ENCODE measurements at regions not wholly inside any gene's neighbourhood (a gene's known extent, or its start where the extent isn't known, plus 50 kb on each side); places are given as distances from the start of the nearest gene placed in this dataset.

DNA sequence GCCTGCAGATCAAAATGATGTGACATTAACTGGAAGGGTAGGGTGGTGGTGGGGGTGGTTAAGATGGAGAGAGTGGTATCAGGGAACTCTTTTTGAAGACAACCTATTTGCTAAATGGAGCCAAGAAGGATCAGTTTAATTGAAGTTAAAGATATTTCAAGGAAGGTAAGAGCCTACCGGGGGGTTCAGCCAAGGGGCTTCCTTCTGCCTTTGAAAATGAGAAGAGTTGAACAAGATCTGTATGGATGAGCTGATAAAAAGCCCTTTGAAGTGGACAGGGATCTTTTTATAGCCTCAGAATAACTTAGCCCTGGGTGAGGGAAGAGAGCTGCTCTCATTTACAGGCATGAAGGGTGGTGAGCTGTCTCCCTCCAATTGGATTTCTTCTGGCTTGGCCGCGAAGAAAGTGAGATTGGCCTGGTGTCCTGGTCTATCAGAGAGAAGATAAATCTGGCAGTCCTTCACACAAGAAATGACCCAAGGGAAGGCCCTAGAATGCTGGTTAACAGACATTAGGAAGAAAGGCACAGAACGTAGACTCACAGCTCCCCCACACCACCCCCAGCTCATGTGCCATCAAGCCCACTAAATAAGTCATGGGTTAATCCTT lies 439.8 kb downstream of the TNS1 start:
- no peak overlapping the region for H3K27ac ChIP-seq (ENCODE audit: low read depth, low read length)
- H3K36me3 ChIP-seq (ENCODE audit: control insufficient read depth in 5 of 5, insufficient read depth in 5 of 5, low read length in 5 of 5): peaks cover 0 to 6% (median 2%) of the 10 kb centered on the region in 5 donors
- peaks cover 0 to 3% (median 0%) of the 10 kb centered on the region in 5 donors for H3K9me3 ChIP-seq (ENCODE audit: control insufficient read depth in 5 of 5, low read length in 5 of 5)
- H3K9ac ChIP-seq (ENCODE audit: low read length in 5 of 5): no peak overlapping the region
- peaks cover 0 to under 1% (median 0%) of the 10 kb centered on the region in 5 donors for H3K4me1 ChIP-seq (ENCODE audit: control insufficient read depth in 5 of 5, insufficient read depth in 5 of 5, low read length in 5 of 5)
- H3K27me3 ChIP-seq (ENCODE audit: control insufficient read depth in 5 of 5, insufficient read depth in 4 of 5, low read length in 5 of 5): no peaks in the 10 kb centered on the region
- H3K4me3 ChIP-seq (ENCODE audit: low read depth in 1 of 5, low read length in 5 of 5): no peak overlapping the region

GRCh38 chr2:217559084-217559483 lies 443.7 kb downstream of the TNS1 start:
- H3K27ac ChIP-seq (ENCODE audit: low read depth, low read length): no peak overlapping the region
- H3K9me3 ChIP-seq (ENCODE audit: control insufficient read depth in 5 of 5, low read length in 5 of 5): peaks cover 0 to 3% (median 0%) of the 10 kb centered on the region in 5 donors
- H3K27me3 ChIP-seq (ENCODE audit: control insufficient read depth in 5 of 5, insufficient read depth in 4 of 5, low read length in 5 of 5): no peaks in the 10 kb centered on the region
- H3K36me3 ChIP-seq (ENCODE audit: control insufficient read depth in 5 of 5, insufficient read depth in 5 of 5, low read length in 5 of 5): peaks cover 0 to 10% (median 8%) of the 10 kb centered on the region in 5 donors
- no peak overlapping the region for H3K9ac ChIP-seq (ENCODE audit: low read length in 5 of 5)
- peaks cover 0 to 19% (median 12%) of the 10 kb centered on the region in 5 donors for H3K4me1 ChIP-seq (ENCODE audit: control insufficient read depth in 5 of 5, insufficient read depth in 5 of 5, low read length in 5 of 5)
- no peak overlapping the region for H3K4me3 ChIP-seq (ENCODE audit: low read depth in 1 of 5, low read length in 5 of 5)

DNA sequence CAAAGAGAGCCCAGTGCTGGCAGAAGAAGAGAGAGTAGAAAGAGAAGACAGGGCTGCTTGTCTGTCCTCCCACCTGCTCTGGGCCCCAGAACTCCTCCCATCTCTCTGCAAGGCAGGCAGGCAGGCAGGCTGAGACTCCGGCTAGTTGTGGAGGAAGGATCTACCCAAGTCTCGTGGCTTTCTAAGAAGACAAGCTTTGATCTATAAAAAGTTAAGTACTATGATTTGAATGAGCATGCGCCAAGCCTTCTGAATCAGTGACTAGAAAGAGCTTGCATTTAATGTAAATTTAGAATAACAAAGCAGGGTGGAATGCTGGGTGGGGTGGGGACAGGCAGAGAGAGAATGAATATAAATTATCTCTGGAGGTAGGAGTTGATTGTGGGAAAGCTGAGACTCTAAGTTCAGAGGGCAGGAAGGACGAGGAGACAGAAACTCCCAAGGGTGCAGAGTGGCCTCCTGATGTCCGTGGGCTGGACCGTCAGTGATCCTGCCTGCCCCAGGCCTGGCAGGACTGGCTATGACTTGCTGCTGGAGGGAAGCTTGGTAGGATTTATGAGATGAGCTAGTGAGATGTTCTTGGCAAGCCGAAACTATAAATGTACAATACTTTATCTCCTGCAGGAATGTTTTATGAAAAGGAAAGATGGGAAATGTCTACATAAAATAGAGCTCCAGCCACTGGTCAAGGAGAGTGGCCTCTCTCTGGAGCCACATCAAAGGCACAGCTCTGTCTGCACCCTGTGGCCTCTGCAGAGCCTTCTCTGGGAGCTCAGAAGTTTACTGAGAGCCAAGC lies 447.5 kb downstream of the TNS1 start:
- Histone ChIP-seq H3K27me3 (ENCODE audit: control insufficient read depth in 5 of 5, insufficient read depth in 4 of 5, low read length in 5 of 5) (no peaks in the 10 kb centered on the region), H3K9me3 (ENCODE audit: control insufficient read depth in 5 of 5, low read length in 5 of 5) (no peaks in the 10 kb centered on the region), H3K36me3 (ENCODE audit: control insufficient read depth in 5 of 5, insufficient read depth in 5 of 5, low read length in 5 of 5) (peaks cover 0 to 10% (median 3%) of the 10 kb centered on the region in 5 donors), H3K27ac (ENCODE audit: low read depth, low read length) (no peak overlapping the region), H3K4me1 (ENCODE audit: control insufficient read depth in 5 of 5, insufficient read depth in 5 of 5, low read length in 5 of 5) (peaks cover 0 to 34% (median 20%) of the 10 kb centered on the region in 5 donors), H3K9ac (ENCODE audit: low read length in 5 of 5) (peak overlapping the region in 1 of 5 donors; percentile 10), H3K4me3 (ENCODE audit: low read depth in 1 of 5, low read length in 5 of 5) (no peak overlapping the region)

GRCh38 chr2:217553679-217554078 lies 449.1 kb downstream of the TNS1 start:
- H3K9me3 ChIP-seq (ENCODE audit: control insufficient read depth in 5 of 5, low read length in 5 of 5): no peaks in the 10 kb centered on the region
- peaks cover 0 to 34% (median 20%) of the 10 kb centered on the region in 5 donors for H3K4me1 ChIP-seq (ENCODE audit: control insufficient read depth in 5 of 5, insufficient read depth in 5 of 5, low read length in 5 of 5)
- H3K4me3 ChIP-seq (ENCODE audit: low read depth in 1 of 5, low read length in 5 of 5): no peak overlapping the region
- H3K27me3 ChIP-seq (ENCODE audit: control insufficient read depth in 5 of 5, insufficient read depth in 4 of 5, low read length in 5 of 5): no peaks in the 10 kb centered on the region
- H3K36me3 ChIP-seq (ENCODE audit: control insufficient read depth in 5 of 5, insufficient read depth in 5 of 5, low read length in 5 of 5): peaks cover 0 to 10% (median 3%) of the 10 kb centered on the region in 5 donors
- peak overlapping the region; percentile 4 for H3K27ac ChIP-seq (ENCODE audit: low read depth, low read length)
- H3K9ac ChIP-seq (ENCODE audit: low read length in 5 of 5): no peak overlapping the region

DNA sequence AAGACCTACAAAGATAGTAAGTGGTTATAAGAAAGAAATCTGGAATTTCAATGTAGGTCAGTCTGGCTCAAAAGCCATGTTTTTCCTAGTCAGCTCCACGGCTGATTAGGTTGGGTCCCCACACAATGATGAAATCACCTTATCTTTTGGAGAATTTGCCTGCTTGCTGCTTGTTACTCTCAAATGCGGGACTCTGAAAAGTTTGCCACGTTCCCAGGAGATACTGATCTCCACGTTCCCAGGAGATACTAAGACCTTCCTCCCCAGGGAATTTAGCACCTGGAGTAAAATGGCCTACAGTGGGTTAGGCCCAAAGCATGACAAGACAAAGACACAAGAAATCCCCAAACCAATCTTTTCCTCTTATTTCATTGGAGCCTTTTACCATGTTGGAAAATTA lies 449.6 kb downstream of the TNS1 start:
- H3K27ac ChIP-seq (ENCODE audit: low read depth, low read length): peak overlapping the region; percentile 4
- peaks cover 0 to 34% (median 20%) of the 10 kb centered on the region in 5 donors for H3K4me1 ChIP-seq (ENCODE audit: control insufficient read depth in 5 of 5, insufficient read depth in 5 of 5, low read length in 5 of 5)
- H3K36me3 ChIP-seq (ENCODE audit: control insufficient read depth in 5 of 5, insufficient read depth in 5 of 5, low read length in 5 of 5): peaks cover 0 to 10% (median 3%) of the 10 kb centered on the region in 5 donors
- H3K9me3 ChIP-seq (ENCODE audit: control insufficient read depth in 5 of 5, low read length in 5 of 5): no peaks in the 10 kb centered on the region
- H3K4me3 ChIP-seq (ENCODE audit: low read depth in 1 of 5, low read length in 5 of 5): no peak overlapping the region
- no peak overlapping the region for H3K9ac ChIP-seq (ENCODE audit: low read length in 5 of 5)
- H3K27me3 ChIP-seq (ENCODE audit: control insufficient read depth in 5 of 5, insufficient read depth in 4 of 5, low read length in 5 of 5): no peaks in the 10 kb centered on the region

GRCh38 chr2:217552081-217552480 lies 450.7 kb downstream of the TNS1 start:
- H3K4me1 ChIP-seq (ENCODE audit: control insufficient read depth in 5 of 5, insufficient read depth in 5 of 5, low read length in 5 of 5): peaks cover 0 to 34% (median 20%) of the 10 kb centered on the region in 5 donors
- H3K4me3 ChIP-seq (ENCODE audit: low read depth in 1 of 5, low read length in 5 of 5): no peak overlapping the region
- no peaks in the 10 kb centered on the region for H3K27me3 ChIP-seq (ENCODE audit: control insufficient read depth in 5 of 5, insufficient read depth in 4 of 5, low read length in 5 of 5)
- no peak overlapping the region for H3K27ac ChIP-seq (ENCODE audit: low read depth, low read length)
- no peaks in the 10 kb centered on the region for H3K9me3 ChIP-seq (ENCODE audit: control insufficient read depth in 5 of 5, low read length in 5 of 5)
- no peak overlapping the region for H3K9ac ChIP-seq (ENCODE audit: low read length in 5 of 5)
- peaks cover 0 to 1% (median 0%) of the 10 kb centered on the region in 5 donors for H3K36me3 ChIP-seq (ENCODE audit: control insufficient read depth in 5 of 5, insufficient read depth in 5 of 5, low read length in 5 of 5)

DNA sequence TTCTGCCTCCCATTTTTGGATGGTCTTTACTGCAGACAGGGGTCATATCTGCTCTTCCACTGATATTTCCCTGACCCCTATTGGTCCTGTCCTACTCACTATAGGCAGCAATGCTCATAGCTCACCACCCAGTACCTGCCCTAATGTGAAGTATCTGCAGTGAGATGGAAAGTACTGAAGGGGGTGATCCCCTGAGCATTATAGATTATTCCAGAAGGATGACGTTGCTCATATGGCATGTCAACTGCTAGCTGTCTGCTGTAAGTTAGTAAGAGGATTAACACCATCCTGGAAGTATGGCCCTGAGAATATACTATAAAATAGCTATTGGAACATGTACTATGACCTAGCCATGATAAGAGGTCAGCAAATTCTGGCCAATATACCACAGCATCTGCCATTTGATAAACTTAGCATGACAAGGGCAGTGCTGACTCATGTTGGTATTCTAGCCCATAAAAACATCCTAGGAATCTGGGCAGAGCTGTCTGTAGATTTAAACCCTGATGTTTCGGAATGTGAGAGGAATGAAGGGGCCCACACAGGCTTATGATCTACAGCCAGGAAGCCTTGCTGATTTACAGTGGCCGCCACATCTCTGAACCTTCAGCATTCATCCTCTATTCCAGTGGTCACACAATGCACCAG lies 451.4 kb downstream of the TNS1 start:
- H3K27ac ChIP-seq (ENCODE audit: low read depth, low read length): no peak overlapping the region
- no peak overlapping the region for H3K4me3 ChIP-seq (ENCODE audit: low read depth in 1 of 5, low read length in 5 of 5)
- H3K9me3 ChIP-seq (ENCODE audit: control insufficient read depth in 5 of 5, low read length in 5 of 5): no peaks in the 10 kb centered on the region
- H3K36me3 ChIP-seq (ENCODE audit: control insufficient read depth in 5 of 5, insufficient read depth in 5 of 5, low read length in 5 of 5): no peaks in the 10 kb centered on the region
- peaks cover 0 to 34% (median 20%) of the 10 kb centered on the region in 5 donors for H3K4me1 ChIP-seq (ENCODE audit: control insufficient read depth in 5 of 5, insufficient read depth in 5 of 5, low read length in 5 of 5)
- no peak overlapping the region for H3K9ac ChIP-seq (ENCODE audit: low read length in 5 of 5)
- H3K27me3 ChIP-seq (ENCODE audit: control insufficient read depth in 5 of 5, insufficient read depth in 4 of 5, low read length in 5 of 5): no peaks in the 10 kb centered on the region

DNA sequence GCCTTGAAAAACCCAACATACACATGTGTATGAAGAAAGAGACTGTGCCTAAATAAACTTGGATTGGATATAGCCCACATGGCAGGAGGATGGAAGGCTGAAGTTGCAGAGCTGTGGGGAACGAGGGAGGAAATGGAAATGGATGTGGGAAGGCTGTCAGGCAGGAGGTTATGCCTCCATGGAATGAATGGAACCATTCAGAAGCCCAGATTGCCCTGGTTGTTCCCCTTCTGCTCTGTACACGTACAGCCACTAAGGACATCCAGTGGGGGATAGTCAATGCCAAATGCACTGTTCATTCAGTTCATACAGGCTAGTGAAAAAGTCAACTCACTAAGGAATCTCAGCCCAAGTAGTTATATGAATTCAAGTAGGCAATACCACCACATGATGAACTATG lies 463.7 kb downstream of the TNS1 start:
- Histone ChIP-seq H3K9me3 (ENCODE audit: control insufficient read depth in 5 of 5, low read length in 5 of 5) (no peaks in the 10 kb centered on the region), H3K27me3 (ENCODE audit: control insufficient read depth in 5 of 5, insufficient read depth in 4 of 5, low read length in 5 of 5) (no peaks in the 10 kb centered on the region), H3K4me1 (ENCODE audit: control insufficient read depth in 5 of 5, insufficient read depth in 5 of 5, low read length in 5 of 5) (peaks cover 0 to 21% (median 16%) of the 10 kb centered on the region in 5 donors), H3K4me3 (ENCODE audit: low read depth in 1 of 5, low read length in 5 of 5) (no peak overlapping the region), H3K27ac (ENCODE audit: low read depth, low read length) (no peak overlapping the region), H3K9ac (ENCODE audit: low read length in 5 of 5) (no peak overlapping the region), H3K36me3 (ENCODE audit: control insufficient read depth in 5 of 5, insufficient read depth in 5 of 5, low read length in 5 of 5) (no peaks in the 10 kb centered on the region)

DNA sequence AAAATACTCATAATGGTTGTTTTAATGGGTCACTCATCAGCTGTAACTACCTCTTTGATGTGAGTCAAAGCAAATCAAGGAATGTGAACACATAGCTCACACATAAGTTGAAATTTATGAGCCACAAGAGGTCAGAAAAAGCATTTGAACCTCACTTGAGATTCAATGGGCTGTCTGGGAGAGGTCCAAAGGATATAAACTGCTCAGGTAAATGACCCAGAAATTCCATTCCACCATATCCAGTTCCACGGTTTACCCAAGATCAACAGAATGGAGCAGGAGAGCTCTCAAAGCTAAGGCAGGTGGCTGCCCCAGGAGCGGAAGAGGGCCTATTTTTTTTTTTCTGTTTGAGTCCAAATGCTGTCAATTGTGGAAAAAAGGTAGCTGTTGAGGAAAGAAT lies 464.1 kb downstream of the TNS1 start:
- no peak overlapping the region for H3K27ac ChIP-seq (ENCODE audit: low read depth, low read length)
- H3K4me1 ChIP-seq (ENCODE audit: control insufficient read depth in 5 of 5, insufficient read depth in 5 of 5, low read length in 5 of 5): peaks cover 0 to 22% (median 16%) of the 10 kb centered on the region in 5 donors
- no peak overlapping the region for H3K9ac ChIP-seq (ENCODE audit: low read length in 5 of 5)
- no peaks in the 10 kb centered on the region for H3K27me3 ChIP-seq (ENCODE audit: control insufficient read depth in 5 of 5, insufficient read depth in 4 of 5, low read length in 5 of 5)
- H3K36me3 ChIP-seq (ENCODE audit: control insufficient read depth in 5 of 5, insufficient read depth in 5 of 5, low read length in 5 of 5): no peaks in the 10 kb centered on the region
- H3K9me3 ChIP-seq (ENCODE audit: control insufficient read depth in 5 of 5, low read length in 5 of 5): no peaks in the 10 kb centered on the region
- no peak overlapping the region for H3K4me3 ChIP-seq (ENCODE audit: low read depth in 1 of 5, low read length in 5 of 5)
